ENCODE measurements at regions not wholly inside any gene's neighbourhood (a gene's known extent, or its start where the extent isn't known, plus 50 kb on each side); places are given as distances from the start of the nearest gene placed in this dataset.

GRCh38 chr5:173493846-173494245 is 122.6 kb downstream of the BOD1 start:
- no peak overlapping the region for H3K4me3 ChIP-seq (ENCODE audit: low read depth, poor library complexity, severe bottlenecking)
- WGBS, 2 donors: 89 to 92% methylated on average over 6 of the region's 6 CpGs
- intact Hi-C loops (cut with DNase I; ENCODE audit: low total_unique reads): no loop called here
- no peak for TF ChIP-seq CTCF (IDR thresholded peaks at IDR 0.05)
- TF ChIP-seq POLR2A (IDR thresholded peaks at IDR 0.05): no peak
- DNase-seq (ENCODE audit: low spot score in 2 of 2): no peak

GRCh38 chr5:173493040-173493439 is 123.4 kb downstream of the BOD1 start:
- TF ChIP-seq CTCF (IDR thresholded peaks at IDR 0.05): no peak
- TF ChIP-seq POLR2A (IDR thresholded peaks at IDR 0.05): no peak
- intact Hi-C loops (cut with DNase I; ENCODE audit: low total_unique reads): no loop called here
- no peak for DNase-seq (ENCODE audit: low spot score in 2 of 2)
- 86 to 88% methylated on average over 2 of the region's 2 CpGs for WGBS, 2 donors
- H3K4me3 ChIP-seq (ENCODE audit: low read depth, poor library complexity, severe bottlenecking): no peak overlapping the region

- TF ChIP-seq CTCF (IDR thresholded peaks at IDR 0.05): no peak
- TF ChIP-seq POLR2A (IDR thresholded peaks at IDR 0.05): no peak
- no peak for DNase-seq (ENCODE audit: low spot score in 2 of 2)
- H3K4me3 ChIP-seq (ENCODE audit: low read depth, poor library complexity, severe bottlenecking): no peak overlapping the region
- intact Hi-C loops (cut with DNase I; ENCODE audit: low total_unique reads): no loop called here
- 73 to 87% methylated on average over 1 of the region's 1 CpG for WGBS, 2 donors
Measured at GRCh38 chr5:173490681-173491080, 125.8 kb downstream of the BOD1 start.

- 58 to 62% methylated on average over 5 of the region's 5 CpGs for WGBS, 2 donors
- DNase-seq (ENCODE audit: low spot score in 2 of 2): peak in 1 of 2 donors; percentile 45
- TF ChIP-seq POLR2A (IDR thresholded peaks at IDR 0.05): no peak
- TF ChIP-seq CTCF (IDR thresholded peaks at IDR 0.05): no peak
Measured at GRCh38 chr5:173488144-173488543, 128.3 kb downstream of the BOD1 start.

GRCh38 chr5:173487300-173487699 is 129.2 kb downstream of the BOD1 start:
- 77 to 93% methylated on average over 1 of the region's 1 CpG for WGBS, 2 donors
- H3K4me3 ChIP-seq (ENCODE audit: low read depth, poor library complexity, severe bottlenecking): no peak overlapping the region
- DNase-seq (ENCODE audit: low spot score in 2 of 2): no peak
- intact Hi-C loops (cut with DNase I; ENCODE audit: low total_unique reads): no loop called here
- no peak for TF ChIP-seq POLR2A (IDR thresholded peaks at IDR 0.05)
- TF ChIP-seq CTCF (IDR thresholded peaks at IDR 0.05): no peak

More at GRCh38 chr5:173488144-173488543, 128.3 kb downstream of the BOD1 start:
- intact Hi-C loops (cut with DNase I; ENCODE audit: low total_unique reads): no loop called here
- no peak overlapping the region for H3K4me3 ChIP-seq (ENCODE audit: low read depth, poor library complexity, severe bottlenecking)

All from lower leg skin (tissue), 4 donors.